Trophoblast cell (in vitro differentiated cells and primary cell): ENCODE measurements at regions not wholly inside any gene's neighbourhood (a gene's known extent, or its start where the extent isn't known, plus 50 kb on each side); places are given as distances from the start of the nearest gene placed in this dataset.
"Not testable (repeated sequence)": the region's sequence is repeated elsewhere in the genome, so short reads cannot be mapped to it uniquely, and the experiment has no call there.

Source experiments
- DNase-seq, 2 donors: peaks; one replicate each; pipeline ENCODE4 v3.0.0-alpha.2; 2016
- H2AFZ ChIP-seq: 2 replicates; pipeline ENCODE4 v1.6.1; 2013; ENCODE audit warnings: low read length, moderate library complexity, mild to moderate bottlenecking; ENCODE audit not compliant: insufficient read depth, poor library complexity
- H2AK5ac ChIP-seq: 2 replicates; pipeline ENCODE4 v1.6.1; 2013; ENCODE audit warnings: mild to moderate bottlenecking, low read length
- H2BK120ac ChIP-seq: 2 replicates; pipeline ENCODE4 v1.6.1; 2013; ENCODE audit warnings: low read length, mild to moderate bottlenecking, moderate library complexity; ENCODE audit not compliant: insufficient read depth, poor library complexity
- H2BK12ac ChIP-seq: 2 replicates; pipeline ENCODE4 v1.6.1; 2013; ENCODE audit warnings: mild to moderate bottlenecking, low read length, moderate library complexity
- H2BK5ac ChIP-seq: 2 replicates; pipeline ENCODE4 v1.6.1; 2013; ENCODE audit warnings: low read length, low read depth, moderate library complexity, mild to moderate bottlenecking; ENCODE audit not compliant: poor library complexity
- H3K14ac ChIP-seq: 2 replicates; pipeline ENCODE4 v1.6.1; 2013; ENCODE audit warnings: mild to moderate bottlenecking, low read length
- H3K18ac ChIP-seq: 2 replicates; pipeline ENCODE4 v1.6.1; 2013; ENCODE audit warnings: mild to moderate bottlenecking, low read length
- H3K23ac ChIP-seq: 2 replicates; pipeline ENCODE4 v1.6.1; 2013; ENCODE audit warnings: low read length
- H3K27ac ChIP-seq: 2 replicates; pipeline ENCODE4 v1.5.1; 2013; ENCODE audit warnings: low read depth, mild to moderate bottlenecking, inconsistent platforms, low read length, moderate library complexity
- H3K27me3 ChIP-seq: 2 replicates; pipeline ENCODE4 v1.6.1; 2013; ENCODE audit warnings: inconsistent platforms, mild to moderate bottlenecking, low read length, moderate library complexity; ENCODE audit not compliant: insufficient read depth
- H3K36me3 ChIP-seq, 2 experiments: 1 replicate in 1 of 2; 2 replicates in 1 of 2; pipeline ENCODE4 v1.6.1; 2013; ENCODE audit warnings: low read length in 2 of 2, mild to moderate bottlenecking in 2 of 2, moderate library complexity in 1 of 2; ENCODE audit not compliant: insufficient read depth in 2 of 2, control insufficient read depth in 1 of 2
- H3K4ac ChIP-seq: 2 replicates; pipeline ENCODE4 v1.6.1; 2013; ENCODE audit warnings: low read depth, mild to moderate bottlenecking, low read length, moderate library complexity
- H3K4me1 ChIP-seq, 2 experiments: 1 replicate in 1 of 2; 2 replicates in 1 of 2; pipeline ENCODE4 v1.6.1; 2013; ENCODE audit warnings: low read length in 2 of 2, mild to moderate bottlenecking in 2 of 2, moderate library complexity in 1 of 2; ENCODE audit not compliant: insufficient read depth in 2 of 2, control insufficient read depth in 1 of 2
- H3K4me2 ChIP-seq: 2 replicates; pipeline ENCODE4 v1.6.1; 2013; ENCODE audit warnings: inconsistent platforms, mild to moderate bottlenecking, low read length, moderate library complexity
- H3K4me3 ChIP-seq: 2 replicates; pipeline ENCODE4 v1.5.1; 2013; ENCODE audit warnings: mild to moderate bottlenecking, low read depth, low read length, inconsistent platforms
- H3K79me1 ChIP-seq: one replicate; pipeline ENCODE4 v1.6.1; 2013; ENCODE audit warnings: low read length
- H3K79me2 ChIP-seq: 2 replicates; pipeline ENCODE4 v1.6.1; 2013; ENCODE audit warnings: low read length, mild to moderate bottlenecking; ENCODE audit not compliant: control insufficient read depth, insufficient read depth, poor library complexity
- H3K9ac ChIP-seq: 2 replicates; pipeline ENCODE4 v1.6.1; 2013; ENCODE audit warnings: mild to moderate bottlenecking, low read length
- H3K9me3 ChIP-seq: 2 replicates; pipeline ENCODE4 v1.6.1; 2013; ENCODE audit warnings: low read depth, mild to moderate bottlenecking, control low read depth, inconsistent platforms, low read length; ENCODE audit not compliant: insufficient read depth
- H4K12ac ChIP-seq: 2 replicates; pipeline ENCODE4 v1.6.1; 2013; ENCODE audit warnings: low read depth, mild to moderate bottlenecking, low read length, moderate library complexity
- H4K8ac ChIP-seq: 2 replicates; pipeline ENCODE4 v1.6.1; 2013; ENCODE audit warnings: low read depth, mild to moderate bottlenecking, low read length, moderate library complexity
- H4K91ac ChIP-seq: one replicate; pipeline ENCODE4 v1.6.1; 2013; ENCODE audit warnings: low read depth, mild to moderate bottlenecking, low read length, moderate library complexity
- WGBS: extraction: QIAGEN DNeasy Blood & Tissue Kit; methylation state at CpG from one replicate; pipeline ENCODE4 v1.1.7; 2013; ENCODE audit warnings: missing lambda C conversion rate; ENCODE audit not compliant: insufficient read length, insufficient coverage; ENCODE audit errors: extremely low coverage; 5-methylcytosine and 5-hydroxymethylcytosine counted together

- H3K79me1 ChIP-seq, H2AK5ac ChIP-seq, H3K4me2 ChIP-seq, H2BK120ac ChIP-seq, H3K27ac ChIP-seq, H3K27me3 ChIP-seq, H2BK12ac ChIP-seq, H3K4ac ChIP-seq, H4K8ac ChIP-seq, H3K36me3 ChIP-seq, H3K18ac ChIP-seq, H2BK5ac ChIP-seq, H3K4me1 ChIP-seq, H4K12ac ChIP-seq, H4K91ac ChIP-seq, H3K9me3 ChIP-seq, H3K9ac ChIP-seq, DNase-seq, H3K23ac ChIP-seq, H3K79me2 ChIP-seq, H2AFZ ChIP-seq, H3K14ac ChIP-seq, H3K4me3 ChIP-seq: not testable (repeated sequence)
- WGBS: no CpG with 5 or more reads among the region's 3 CpGs
Observed at GRCh38 chr21:5244376-5244718, 5277.0 kb upstream of the TPTE start.

DNA sequence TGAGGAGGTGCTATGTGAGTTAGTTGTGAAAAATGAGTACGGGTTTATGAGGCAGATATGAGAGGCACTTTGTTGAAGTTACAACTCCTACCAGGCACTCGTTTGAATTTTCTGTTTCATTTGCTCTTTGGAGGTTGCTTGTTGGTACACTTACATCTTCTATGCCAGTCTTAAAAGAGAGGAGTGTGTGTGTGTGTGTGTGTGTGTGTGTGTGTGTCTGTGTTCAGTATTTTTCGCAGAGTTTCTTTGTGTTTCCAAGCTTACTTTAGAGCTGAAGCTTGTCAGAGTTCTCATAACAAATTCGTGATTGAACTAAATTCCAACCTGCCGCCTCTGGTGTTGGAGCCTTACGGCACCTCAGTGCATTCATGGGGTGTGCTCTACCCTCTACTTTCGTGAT lies 5276.4 kb upstream of the TPTE start:
- not testable (repeated sequence) for H3K4ac ChIP-seq, H4K8ac ChIP-seq, H3K4me1 ChIP-seq, H4K12ac ChIP-seq, H3K4me2 ChIP-seq, H3K18ac ChIP-seq, H3K14ac ChIP-seq, H4K91ac ChIP-seq, H3K27ac ChIP-seq, H2AFZ ChIP-seq, H2BK5ac ChIP-seq, H3K27me3 ChIP-seq, H3K79me2 ChIP-seq, H3K36me3 ChIP-seq, DNase-seq, H2BK120ac ChIP-seq, H3K23ac ChIP-seq, H3K4me3 ChIP-seq, H3K79me1 ChIP-seq, H3K9me3 ChIP-seq, H2BK12ac ChIP-seq, H3K9ac ChIP-seq, H2AK5ac ChIP-seq
- WGBS: no CpG with 5 or more reads among the region's 7 CpGs

DNA sequence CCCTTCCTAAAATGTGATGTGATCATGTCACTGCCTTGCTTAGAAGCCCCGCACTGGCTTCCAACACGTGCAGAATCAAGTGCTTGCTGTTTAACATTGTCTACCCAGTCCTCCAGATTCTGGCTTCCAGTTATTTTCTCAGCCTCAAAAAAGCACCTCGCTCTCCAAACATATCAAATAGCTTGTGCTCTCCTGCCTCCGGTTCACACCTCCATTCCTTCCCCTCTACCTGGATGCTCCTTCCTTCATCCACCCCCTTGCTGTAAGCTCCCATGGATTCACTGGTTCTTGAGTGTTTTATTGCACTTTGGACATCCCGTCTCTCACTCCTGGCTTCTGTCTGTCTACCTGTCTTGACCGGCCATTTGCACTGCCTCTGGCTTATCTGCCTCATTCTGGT lies 5275.0 kb upstream of the TPTE start:
- WGBS: no CpG with 5 or more reads among the region's 6 CpGs
- not testable (repeated sequence) for H3K79me1 ChIP-seq

GRCh38 chr21:5247399-5247798 lies 5274.0 kb upstream of the TPTE start:
- H3K9ac ChIP-seq, DNase-seq, H2BK5ac ChIP-seq, H4K12ac ChIP-seq, H3K4me3 ChIP-seq, H3K27me3 ChIP-seq, H3K79me1 ChIP-seq, H4K91ac ChIP-seq, H3K27ac ChIP-seq, H2AK5ac ChIP-seq, H2AFZ ChIP-seq, H3K4ac ChIP-seq, H3K79me2 ChIP-seq, H3K9me3 ChIP-seq, H3K14ac ChIP-seq, H3K4me1 ChIP-seq, H3K4me2 ChIP-seq, H4K8ac ChIP-seq, H3K23ac ChIP-seq, H2BK12ac ChIP-seq, H3K36me3 ChIP-seq, H3K18ac ChIP-seq, H2BK120ac ChIP-seq: not testable (repeated sequence)
- WGBS: no CpG with 5 or more reads among the region's 5 CpGs

More for the DNA sequence above, 5275.0 kb upstream of the TPTE start:
- not testable (repeated sequence) for H3K4me3 ChIP-seq, H2BK5ac ChIP-seq, H4K12ac ChIP-seq, H3K79me2 ChIP-seq, H4K91ac ChIP-seq, H3K4me2 ChIP-seq, H3K14ac ChIP-seq, H2AK5ac ChIP-seq, H3K27me3 ChIP-seq, H2AFZ ChIP-seq, H3K27ac ChIP-seq, H4K8ac ChIP-seq, H3K4me1 ChIP-seq, H3K4ac ChIP-seq, DNase-seq, H3K36me3 ChIP-seq, H3K9ac ChIP-seq, H2BK120ac ChIP-seq, H3K9me3 ChIP-seq, H2BK12ac ChIP-seq, H3K18ac ChIP-seq, H3K23ac ChIP-seq

- H4K8ac ChIP-seq, H3K4me1 ChIP-seq, H2BK5ac ChIP-seq, H3K4me2 ChIP-seq, H3K23ac ChIP-seq, H3K27ac ChIP-seq, H3K36me3 ChIP-seq, H4K91ac ChIP-seq, H3K4ac ChIP-seq, DNase-seq, H3K9ac ChIP-seq, H3K14ac ChIP-seq, H3K9me3 ChIP-seq, H3K79me1 ChIP-seq, H3K79me2 ChIP-seq, H3K4me3 ChIP-seq, H3K27me3 ChIP-seq, H2BK12ac ChIP-seq, H3K18ac ChIP-seq, H4K12ac ChIP-seq, H2BK120ac ChIP-seq, H2AFZ ChIP-seq, H2AK5ac ChIP-seq: not testable (repeated sequence)
- WGBS: no CpG with 5 or more reads among the region's 1 CpG
Observed at GRCh38 chr21:5250128-5250527, 5271.3 kb upstream of the TPTE start.
